SK-N-SH (cell line): ENCODE measurements at regions not wholly inside any gene's neighbourhood (a gene's known extent, or its start where the extent isn't known, plus 50 kb on each side); places are given as distances from the start of the nearest gene placed in this dataset.

Experiments
- CTCF ChIA-PET: fragments of 300-600, 350-600 bp; formaldehyde crosslinking; extraction: SDS; loops from one replicate; lab custom pipeline; 2021; lab: Yijun Ruan, JAX
- POLR2A ChIA-PET: fragments of 350-600 bp; sonication (Branson Sonifier 250); formaldehyde crosslinking; extraction: SDS; loops from one replicate; lab custom pipeline; 2020; ENCODE audit warnings: antibody characterized with exemption, inconsistent platforms; lab: Yijun Ruan, JAX
- DNase-seq: peaks from one replicate; pipeline ENCODE4 v3.0.0; 2012
- H2AFZ ChIP-seq: fragments of 200-600 bp; sonication (generic); 2 replicates; pipeline ENCODE4 v1.8.1; 2016; ENCODE audit warnings: antibody characterized with exemption, mild to moderate bottlenecking, low read depth
- H3F3A ChIP-seq: fragments of 200-600 bp; sonication (generic); replicated peaks from 2 replicates; pipeline ENCODE3; 2016; ENCODE audit warnings: antibody characterized with exemption, mild to moderate bottlenecking; ENCODE audit not compliant: insufficient read depth
- H3K27ac ChIP-seq, 2 experiments: fragments of 200-500 bp in 1 of 2; fragments of 200-600 bp in 1 of 2; sonication (Bioruptor generic) in 1 of 2; sonication (generic), shearing (Covaris generic) in 1 of 2; 2 replicates each; pipeline versions ENCODE4 v1.5.1 to v1.6.1; 2014 to 2016; ENCODE audit warnings: low read depth in 2 of 2, inconsistent platforms in 1 of 2, low read length in 1 of 2, mild to moderate bottlenecking in 1 of 2, mixed read lengths in 1 of 2
- H3K27me3 ChIP-seq: fragments of 200-600 bp; sonication (generic), shearing (Covaris generic); 2 replicates; pipeline ENCODE4 v1.6.1; 2016; ENCODE audit warnings: mixed run types; ENCODE audit not compliant: insufficient read depth
- H3K36me3 ChIP-seq, 2 experiments: fragments of 200-500 bp in 1 of 2; fragments of 200-600 bp in 1 of 2; sonication (Bioruptor generic) in 1 of 2; sonication (generic) in 1 of 2; replicated peaks in 1 of 2; 2 replicates each; pipeline versions ENCODE3 to v1.5.1; 2014 to 2016; ENCODE audit warnings: low read length in 1 of 2, mild to moderate bottlenecking in 1 of 2; ENCODE audit not compliant: insufficient read depth in 2 of 2, control insufficient read depth in 1 of 2
- H3K4me1 ChIP-seq, 2 experiments: fragments of 200-500 bp in 1 of 2; fragments of 200-600 bp in 1 of 2; sonication (Bioruptor generic) in 1 of 2; sonication (generic), shearing (Covaris generic) in 1 of 2; 2 replicates each; pipeline versions ENCODE4 v1.5.1 to v1.6.1; 2014 to 2016; ENCODE audit warnings: low read depth in 1 of 2, low read length in 1 of 2, mixed run types in 1 of 2; ENCODE audit not compliant: insufficient read depth in 2 of 2, control insufficient read depth in 1 of 2
- H3K4me2 ChIP-seq: fragments of 200-600 bp; sonication (generic), shearing (Covaris generic); 2 replicates; pipeline ENCODE4 v1.6.1; 2017; ENCODE audit warnings: mixed run types
- H3K4me3 ChIP-seq, 2 experiments: fragments of 200-500 bp in 1 of 2; fragments of 200-600 bp in 1 of 2; sonication (Bioruptor generic) in 1 of 2; sonication (generic), shearing (Covaris generic) in 1 of 2; 2 replicates each; pipeline versions ENCODE4 v1.5.1 to v1.8.1; 2014 to 2016; ENCODE audit warnings: low read depth in 2 of 2, inconsistent platforms in 1 of 2, low read length in 1 of 2, mild to moderate bottlenecking in 1 of 2, mixed read lengths in 1 of 2, moderate library complexity in 1 of 2
- H3K79me2 ChIP-seq: fragments of 200-600 bp; sonication (generic); 2 replicates; pipeline ENCODE4 v1.8.1; 2017; ENCODE audit warnings: mild to moderate bottlenecking; ENCODE audit not compliant: insufficient read depth
- H3K9ac ChIP-seq: fragments of 200-600 bp; sonication (generic); 2 replicates; pipeline ENCODE4 v1.6.1; 2017; ENCODE audit warnings: mixed run types
- H3K9me2 ChIP-seq: fragments of 200-600 bp; sonication (generic); 2 replicates; pipeline ENCODE4 v1.6.1; 2017; ENCODE audit warnings: mixed run types
- H3K9me3 ChIP-seq: fragments of 200-600 bp; sonication (generic); 2 replicates; pipeline ENCODE4 v1.6.1; 2017; ENCODE audit warnings: mixed run types, mild to moderate bottlenecking, moderate library complexity
- H4K20me1 ChIP-seq: fragments of 200-600 bp; sonication (generic); 2 replicates; pipeline ENCODE4 v1.6.1; 2017; ENCODE audit warnings: mild to moderate bottlenecking, mixed run types; ENCODE audit not compliant: insufficient read depth
- FOXJ3 ChIP-seq: sonication (generic); formaldehyde crosslinking; IDR thresholded peaks from 2 replicates; pipeline ENCODE4 v1.5.1; 2020; ENCODE audit warnings: mild to moderate bottlenecking, missing genetic modification reagents
- MXI1 ChIP-seq: IDR thresholded peaks from 2 replicates; pipeline ENCODE4 v1.6.1; 2012; ENCODE audit warnings: mild to moderate bottlenecking, low read depth, low read length, improper control_type of control experiment
- NFIC ChIP-seq: IDR thresholded peaks from 2 replicates; pipeline ENCODE4 v1.4.0; 2012; ENCODE audit warnings: borderline replicate concordance
- NRF1 ChIP-seq: IDR thresholded peaks from 2 replicates; pipeline ENCODE4 v1.6.1; 2012; ENCODE audit warnings: low read depth, mild to moderate bottlenecking, low read length
- RAD21 ChIP-seq: IDR thresholded peaks from 2 replicates; pipeline ENCODE4 v1.6.1; 2012; ENCODE audit warnings: mild to moderate bottlenecking, low read length
- RFX5 ChIP-seq: IDR thresholded peaks from 2 replicates; pipeline ENCODE4 v1.6.1; 2012; ENCODE audit warnings: mild to moderate bottlenecking, improper control_type of control experiment, low read length
- RXRA ChIP-seq: IDR thresholded peaks from 2 replicates; pipeline ENCODE4 v1.4.0; 2012; ENCODE audit warnings: low read depth, mild to moderate bottlenecking, borderline replicate concordance
- SIN3A ChIP-seq: IDR thresholded peaks from 2 replicates; pipeline ENCODE4 v1.6.1; 2012; ENCODE audit warnings: low read depth, mild to moderate bottlenecking, low read length, moderate library complexity, borderline replicate concordance
- SMC3 ChIP-seq: IDR thresholded peaks from 2 replicates; pipeline ENCODE4 v1.6.1; 2012; ENCODE audit warnings: low read depth, low read length, improper control_type of control experiment
- TAF1 ChIP-seq: IDR thresholded peaks from 2 replicates; pipeline ENCODE4 v1.6.1; 2012; ENCODE audit warnings: low read depth, mild to moderate bottlenecking, low read length, moderate library complexity, borderline replicate concordance
- TCF12 ChIP-seq: IDR thresholded peaks from 2 replicates; pipeline ENCODE4 v1.4.0; 2012
- WGBS: methylation state at CpG from one replicate; pipeline ENCODE4 v1.1.6; 2017; ENCODE audit warnings: low lambda C conversion rate; 5-methylcytosine and 5-hydroxymethylcytosine counted together
- TF ChIP-seq, protein P1 (sequence below): IDR thresholded peaks from 2 replicates; pipeline ENCODE4 v1.4.0; 2012; ENCODE audit warnings: low read depth, borderline replicate concordance
- TF ChIP-seq, protein P2 (sequence below): IDR thresholded peaks from 2 replicates; pipeline ENCODE4 v1.6.1; 2012; ENCODE audit warnings: mild to moderate bottlenecking, low read depth, low read length, moderate library complexity
- TF ChIP-seq, protein P3 (sequence below): IDR thresholded peaks from 2 replicates; pipeline ENCODE4; 2012

DNA sequence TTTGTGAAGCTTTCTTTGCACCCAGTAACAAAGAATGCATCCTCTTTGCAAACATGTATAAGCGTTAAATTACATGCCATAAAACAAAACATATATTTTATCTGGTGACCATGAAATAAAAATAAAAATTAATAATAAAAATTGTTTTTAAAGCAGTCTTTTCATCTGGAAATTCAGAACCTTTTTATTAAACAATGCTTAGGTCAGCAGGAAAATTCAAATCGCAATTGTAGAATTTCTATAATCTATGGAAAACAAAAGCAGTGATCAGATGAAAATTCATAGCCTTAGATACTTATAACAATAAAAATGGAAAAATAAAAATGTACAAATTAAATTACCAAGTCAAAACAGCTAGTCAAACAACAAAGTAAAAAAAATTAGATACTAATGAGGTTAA lies 435.9 kb upstream of the CHAC2 start (continued):
- TF ChIP-seq, protein P1, sequence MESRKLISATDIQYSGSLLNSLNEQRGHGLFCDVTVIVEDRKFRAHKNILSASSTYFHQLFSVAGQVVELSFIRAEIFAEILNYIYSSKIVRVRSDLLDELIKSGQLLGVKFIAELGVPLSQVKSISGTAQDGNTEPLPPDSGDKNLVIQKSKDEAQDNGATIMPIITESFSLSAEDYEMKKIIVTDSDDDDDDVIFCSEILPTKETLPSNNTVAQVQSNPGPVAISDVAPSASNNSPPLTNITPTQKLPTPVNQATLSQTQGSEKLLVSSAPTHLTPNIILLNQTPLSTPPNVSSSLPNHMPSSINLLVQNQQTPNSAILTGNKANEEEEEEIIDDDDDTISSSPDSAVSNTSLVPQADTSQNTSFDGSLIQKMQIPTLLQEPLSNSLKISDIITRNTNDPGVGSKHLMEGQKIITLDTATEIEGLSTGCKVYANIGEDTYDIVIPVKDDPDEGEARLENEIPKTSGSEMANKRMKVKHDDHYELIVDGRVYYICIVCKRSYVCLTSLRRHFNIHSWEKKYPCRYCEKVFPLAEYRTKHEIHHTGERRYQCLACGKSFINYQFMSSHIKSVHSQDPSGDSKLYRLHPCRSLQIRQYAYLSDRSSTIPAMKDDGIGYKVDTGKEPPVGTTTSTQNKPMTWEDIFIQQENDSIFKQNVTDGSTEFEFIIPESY, result no peak
- TF ChIP-seq RFX5, result no peak

DNA sequence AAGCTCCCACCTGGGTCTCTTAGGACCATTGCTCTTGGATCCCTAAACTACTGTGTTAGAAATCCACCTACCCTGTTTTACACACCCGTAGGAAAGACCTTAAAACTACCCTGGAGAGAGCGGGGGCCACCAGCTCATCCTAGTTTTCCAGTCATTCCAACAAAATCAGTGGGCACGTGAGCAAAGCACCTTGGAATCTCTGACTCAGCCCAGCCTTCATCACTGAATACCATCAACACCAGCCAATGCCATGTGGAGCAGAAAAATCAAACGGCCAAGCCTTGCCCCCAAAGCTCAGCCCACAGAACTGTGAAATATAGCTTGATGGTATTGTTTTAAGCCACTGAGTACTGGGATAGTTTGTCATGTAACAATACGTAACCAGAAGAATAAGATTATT lies 449.7 kb upstream of the CHAC2 start:
- H3K4me3 ChIP-seq, result no peak overlapping the region
- CTCF ChIA-PET, result no interaction called here
- H3K79me2 ChIP-seq, result no peaks in the 10 kb centered on the region
- DNase-seq, result no peak
- no peak overlapping the region for H3K27ac ChIP-seq
- no peak overlapping the region for H3K4me2 ChIP-seq
- no peaks in the 10 kb centered on the region for H3K9me3 ChIP-seq
- H3K27me3 ChIP-seq, result no peaks in the 10 kb centered on the region
- POLR2A ChIA-PET, result no interaction called here
- H4K20me1 ChIP-seq, result no peaks in the 10 kb centered on the region
- H3K9ac ChIP-seq, result no peak overlapping the region
- no peak for TF ChIP-seq SMC3
- TF ChIP-seq RAD21, result no peak
- H3K9me2 ChIP-seq, result no peaks in the 10 kb centered on the region
- no peaks in the 10 kb centered on the region for H3K4me1 ChIP-seq
- 9% methylated on average over 5 of the region's 5 CpGs for WGBS
- no peaks in the 10 kb centered on the region for H3F3A ChIP-seq
- H3K36me3 ChIP-seq, result no peaks in the 10 kb centered on the region
- H2AFZ ChIP-seq, result no peak overlapping the region

DNA sequence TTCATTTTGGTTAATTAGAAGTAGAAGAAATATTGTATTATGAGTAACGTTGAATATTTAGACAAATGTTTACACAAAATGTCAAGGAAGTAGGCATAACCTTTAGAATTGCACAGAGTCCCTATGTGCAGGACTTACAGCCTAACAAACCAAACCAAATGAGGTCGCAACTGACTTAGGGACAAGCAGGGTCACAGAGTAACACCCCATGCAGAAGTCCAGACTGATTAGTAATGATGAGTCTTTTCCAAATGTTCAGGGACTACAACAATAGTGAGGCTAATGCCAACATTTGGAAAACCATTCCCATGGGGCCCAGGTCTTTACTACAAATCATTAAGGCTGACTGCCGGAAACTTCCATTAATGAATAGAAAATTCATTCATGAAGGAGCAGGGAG lies 452.5 kb upstream of the CHAC2 start:
- Histone ChIP-seq H3K79me2 (no peaks in the 10 kb centered on the region), H3K27ac (no peak overlapping the region), H3K27me3 (no peaks in the 10 kb centered on the region), H3K4me3 (no peak overlapping the region), H3K4me2 (no peak overlapping the region), H3K4me1 (no peaks in the 10 kb centered on the region), H3F3A (no peaks in the 10 kb centered on the region), H4K20me1 (no peaks in the 10 kb centered on the region), H3K36me3 (no peaks in the 10 kb centered on the region), H3K9me3 (no peaks in the 10 kb centered on the region), H2AFZ (no peak overlapping the region), H3K9ac (no peak overlapping the region), H3K9me2 (no peaks in the 10 kb centered on the region)
- WGBS, result 35% methylated on average over 3 of the region's 3 CpGs
- TF ChIP-seq MXI1 (no peak), SIN3A (no peak), RAD21 (no peak), TCF12 (no peak)
- DNase-seq, result no peak
- ChIA-PET POLR2A (no interaction called here), CTCF (no interaction called here)

DNA sequence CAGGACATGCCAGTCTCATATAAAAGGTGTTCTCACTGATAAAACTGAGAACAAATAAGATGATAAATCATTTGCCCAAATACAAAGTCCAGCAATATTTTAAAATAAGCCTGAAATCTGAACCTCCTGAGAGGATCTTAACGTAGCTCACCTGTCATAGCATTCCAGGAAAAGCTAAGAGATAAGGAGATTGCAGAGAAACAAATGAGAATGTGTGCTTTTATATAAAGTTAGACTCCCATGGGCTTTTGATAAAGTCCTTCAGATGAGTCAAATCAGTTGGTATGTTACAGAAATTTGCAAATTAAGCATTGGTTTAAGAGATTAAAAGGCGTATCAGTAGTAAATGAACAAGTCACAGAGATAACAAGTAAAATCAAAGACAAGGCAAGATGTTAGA lies 452.9 kb upstream of the CHAC2 start:
- no peak overlapping the region for H3K4me3 ChIP-seq
- H4K20me1 ChIP-seq, result no peaks in the 10 kb centered on the region
- H2AFZ ChIP-seq, result no peak overlapping the region
- no peaks in the 10 kb centered on the region for H3K4me1 ChIP-seq
- POLR2A ChIA-PET, result no interaction called here
- no peaks in the 10 kb centered on the region for H3K9me2 ChIP-seq
- H3F3A ChIP-seq, result no peaks in the 10 kb centered on the region
- H3K27me3 ChIP-seq, result no peaks in the 10 kb centered on the region
- CTCF ChIA-PET, result no interaction called here
- 7% methylated on average over 2 of the region's 2 CpGs for WGBS
- H3K9me3 ChIP-seq, result no peaks in the 10 kb centered on the region
- no peak overlapping the region for H3K9ac ChIP-seq
- no peaks in the 10 kb centered on the region for H3K36me3 ChIP-seq
- no peak overlapping the region for H3K27ac ChIP-seq
- no peak for DNase-seq
- no peaks in the 10 kb centered on the region for H3K79me2 ChIP-seq
- H3K4me2 ChIP-seq, result no peak overlapping the region
- TF ChIP-seq RAD21 (no peak), SIN3A (no peak), TAF1 (no peak), FOXJ3 (CRISPR knock-in tag) (no peak), MXI1 (no peak), NFIC (no peak), NRF1 (no peak), RXRA (no peak)
- TF ChIP-seq, protein P2, sequence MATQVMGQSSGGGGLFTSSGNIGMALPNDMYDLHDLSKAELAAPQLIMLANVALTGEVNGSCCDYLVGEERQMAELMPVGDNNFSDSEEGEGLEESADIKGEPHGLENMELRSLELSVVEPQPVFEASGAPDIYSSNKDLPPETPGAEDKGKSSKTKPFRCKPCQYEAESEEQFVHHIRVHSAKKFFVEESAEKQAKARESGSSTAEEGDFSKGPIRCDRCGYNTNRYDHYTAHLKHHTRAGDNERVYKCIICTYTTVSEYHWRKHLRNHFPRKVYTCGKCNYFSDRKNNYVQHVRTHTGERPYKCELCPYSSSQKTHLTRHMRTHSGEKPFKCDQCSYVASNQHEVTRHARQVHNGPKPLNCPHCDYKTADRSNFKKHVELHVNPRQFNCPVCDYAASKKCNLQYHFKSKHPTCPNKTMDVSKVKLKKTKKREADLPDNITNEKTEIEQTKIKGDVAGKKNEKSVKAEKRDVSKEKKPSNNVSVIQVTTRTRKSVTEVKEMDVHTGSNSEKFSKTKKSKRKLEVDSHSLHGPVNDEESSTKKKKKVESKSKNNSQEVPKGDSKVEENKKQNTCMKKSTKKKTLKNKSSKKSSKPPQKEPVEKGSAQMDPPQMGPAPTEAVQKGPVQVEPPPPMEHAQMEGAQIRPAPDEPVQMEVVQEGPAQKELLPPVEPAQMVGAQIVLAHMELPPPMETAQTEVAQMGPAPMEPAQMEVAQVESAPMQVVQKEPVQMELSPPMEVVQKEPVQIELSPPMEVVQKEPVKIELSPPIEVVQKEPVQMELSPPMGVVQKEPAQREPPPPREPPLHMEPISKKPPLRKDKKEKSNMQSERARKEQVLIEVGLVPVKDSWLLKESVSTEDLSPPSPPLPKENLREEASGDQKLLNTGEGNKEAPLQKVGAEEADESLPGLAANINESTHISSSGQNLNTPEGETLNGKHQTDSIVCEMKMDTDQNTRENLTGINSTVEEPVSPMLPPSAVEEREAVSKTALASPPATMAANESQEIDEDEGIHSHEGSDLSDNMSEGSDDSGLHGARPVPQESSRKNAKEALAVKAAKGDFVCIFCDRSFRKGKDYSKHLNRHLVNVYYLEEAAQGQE, result no peak
- TF ChIP-seq, protein P3, sequence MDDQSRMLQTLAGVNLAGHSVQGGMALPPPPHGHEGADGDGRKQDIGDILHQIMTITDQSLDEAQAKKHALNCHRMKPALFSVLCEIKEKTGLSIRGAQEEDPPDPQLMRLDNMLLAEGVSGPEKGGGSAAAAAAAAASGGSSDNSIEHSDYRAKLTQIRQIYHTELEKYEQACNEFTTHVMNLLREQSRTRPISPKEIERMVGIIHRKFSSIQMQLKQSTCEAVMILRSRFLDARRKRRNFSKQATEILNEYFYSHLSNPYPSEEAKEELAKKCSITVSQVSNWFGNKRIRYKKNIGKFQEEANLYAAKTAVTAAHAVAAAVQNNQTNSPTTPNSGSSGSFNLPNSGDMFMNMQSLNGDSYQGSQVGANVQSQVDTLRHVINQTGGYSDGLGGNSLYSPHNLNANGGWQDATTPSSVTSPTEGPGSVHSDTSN, result no peak
